ENCODE measurements at regions not wholly inside any gene's neighbourhood (a gene's known extent, or its start where the extent isn't known, plus 50 kb on each side); places are given as distances from the start of the nearest gene placed in this dataset.

DNA sequence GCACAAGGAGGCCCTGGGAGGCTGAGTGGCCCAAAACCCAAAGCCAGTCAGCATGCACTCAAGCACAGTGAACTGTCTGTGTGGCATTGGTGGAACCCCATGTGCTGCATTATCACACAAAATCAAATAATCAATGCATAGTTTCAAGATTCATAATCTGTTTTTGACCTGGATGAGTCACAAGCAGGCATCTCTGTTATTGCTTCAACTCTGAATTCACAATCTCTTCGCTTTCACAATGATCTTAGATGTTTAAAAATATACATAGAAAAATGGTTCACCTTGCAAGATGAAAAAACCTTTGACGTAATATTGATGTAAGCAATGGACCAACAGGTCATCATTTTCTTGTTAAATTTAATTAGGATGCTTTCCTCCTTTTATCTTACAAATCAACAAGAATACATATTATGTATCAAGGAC lies 455.4 kb downstream of the IRS2 start:
- TF ChIP-seq, protein P1, sequence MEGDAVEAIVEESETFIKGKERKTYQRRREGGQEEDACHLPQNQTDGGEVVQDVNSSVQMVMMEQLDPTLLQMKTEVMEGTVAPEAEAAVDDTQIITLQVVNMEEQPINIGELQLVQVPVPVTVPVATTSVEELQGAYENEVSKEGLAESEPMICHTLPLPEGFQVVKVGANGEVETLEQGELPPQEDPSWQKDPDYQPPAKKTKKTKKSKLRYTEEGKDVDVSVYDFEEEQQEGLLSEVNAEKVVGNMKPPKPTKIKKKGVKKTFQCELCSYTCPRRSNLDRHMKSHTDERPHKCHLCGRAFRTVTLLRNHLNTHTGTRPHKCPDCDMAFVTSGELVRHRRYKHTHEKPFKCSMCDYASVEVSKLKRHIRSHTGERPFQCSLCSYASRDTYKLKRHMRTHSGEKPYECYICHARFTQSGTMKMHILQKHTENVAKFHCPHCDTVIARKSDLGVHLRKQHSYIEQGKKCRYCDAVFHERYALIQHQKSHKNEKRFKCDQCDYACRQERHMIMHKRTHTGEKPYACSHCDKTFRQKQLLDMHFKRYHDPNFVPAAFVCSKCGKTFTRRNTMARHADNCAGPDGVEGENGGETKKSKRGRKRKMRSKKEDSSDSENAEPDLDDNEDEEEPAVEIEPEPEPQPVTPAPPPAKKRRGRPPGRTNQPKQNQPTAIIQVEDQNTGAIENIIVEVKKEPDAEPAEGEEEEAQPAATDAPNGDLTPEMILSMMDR (IDR thresholded peaks at IDR 0.05): no peak
- no peak for TF ChIP-seq POLR2A (IDR thresholded peaks at IDR 0.05)
- Histone ChIP-seq H3K27ac (no peak overlapping the region), H3K4me1 (no peaks in the 10 kb centered on the region), H3K4me3 (no peak overlapping the region), H3K27me3 (no peaks in the 10 kb centered on the region), H3K36me3 (replicated peaks in 1 of 2; ENCODE audit: insufficient read depth in 1 of 2, low read depth in 2 of 2) (no peaks in the 10 kb centered on the region), H3K9me3 (no peaks in the 10 kb centered on the region)
- intact Hi-C loops (cut with DNase I): no loop called here
- ATAC-seq: no peak
- WGBS, 2 donors: 81 to 82% methylated on average over 2 of the region's 2 CpGs
- no peak for DNase-seq

DNA sequence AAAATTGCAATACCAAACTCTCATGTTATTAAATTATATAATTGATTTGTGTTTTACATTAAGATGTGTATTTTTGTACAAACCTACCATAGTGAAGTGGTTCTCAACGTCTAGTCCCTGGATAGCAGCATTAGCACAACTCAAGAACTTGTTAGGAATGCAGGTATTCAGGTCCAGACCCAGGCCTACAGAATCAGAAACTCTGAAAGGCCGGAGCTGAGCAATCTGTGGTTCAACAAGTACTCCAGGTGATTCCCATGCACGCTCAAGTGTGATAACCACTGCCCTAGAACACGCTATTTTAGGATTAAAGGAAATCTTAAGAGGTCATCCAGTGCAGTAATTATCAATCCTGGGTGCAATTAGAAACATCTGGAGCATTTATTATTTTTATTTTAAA lies 456.3 kb downstream of the IRS2 start:
- DNase-seq (no peak), ATAC-seq (no peak)
- 44 to 53% methylated on average over 4 of the region's 4 CpGs for WGBS, 2 donors
- intact Hi-C loops (cut with DNase I): no loop called here
- no peak for TF ChIP-seq POLR2A (IDR thresholded peaks at IDR 0.05)
- TF ChIP-seq, protein P1 (IDR thresholded peaks at IDR 0.05): no peak
- no peak overlapping the region for H3K27ac ChIP-seq
- H3K9me3 ChIP-seq: no peaks in the 10 kb centered on the region
- no peaks in the 10 kb centered on the region for H3K36me3 ChIP-seq (replicated peaks in 1 of 2; ENCODE audit: insufficient read depth in 1 of 2, low read depth in 2 of 2)
- no peaks in the 10 kb centered on the region for H3K4me1 ChIP-seq
- H3K27me3 ChIP-seq: no peaks in the 10 kb centered on the region
- no peak overlapping the region for H3K4me3 ChIP-seq

DNA sequence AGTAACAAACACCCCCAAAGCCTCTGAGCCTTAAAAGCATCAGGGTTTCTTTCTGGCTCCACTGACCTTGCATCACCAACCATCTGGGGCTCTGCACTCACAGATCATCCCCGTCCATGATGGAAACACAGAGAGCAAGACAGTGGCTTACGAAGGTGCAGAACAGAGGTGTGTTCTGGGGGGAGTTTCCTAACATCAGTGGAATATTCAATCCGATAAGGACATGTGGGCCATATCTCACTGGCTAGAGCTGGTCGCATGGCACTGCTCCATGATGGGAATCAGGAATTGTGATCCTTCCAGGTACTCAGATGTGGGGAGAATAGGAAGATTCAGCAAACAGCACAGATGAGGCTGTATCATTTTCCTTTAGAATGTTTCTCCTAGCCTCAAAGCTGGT lies 457.2 kb downstream of the IRS2 start:
- Histone ChIP-seq H3K4me3 (no peak overlapping the region), H3K27me3 (no peaks in the 10 kb centered on the region), H3K9me3 (no peaks in the 10 kb centered on the region), H3K36me3 (replicated peaks in 1 of 2; ENCODE audit: insufficient read depth in 1 of 2, low read depth in 2 of 2) (no peaks in the 10 kb centered on the region), H3K27ac (no peak overlapping the region), H3K4me1 (no peaks in the 10 kb centered on the region)
- intact Hi-C loops (cut with DNase I): no loop called here
- TF ChIP-seq POLR2A (IDR thresholded peaks at IDR 0.05): no peak
- TF ChIP-seq, protein P1 (IDR thresholded peaks at IDR 0.05): no peak
- 71% methylated on average over 4 of the region's 4 CpGs for WGBS, 2 donors
- ATAC-seq: no peak
- DNase-seq: no peak

DNA sequence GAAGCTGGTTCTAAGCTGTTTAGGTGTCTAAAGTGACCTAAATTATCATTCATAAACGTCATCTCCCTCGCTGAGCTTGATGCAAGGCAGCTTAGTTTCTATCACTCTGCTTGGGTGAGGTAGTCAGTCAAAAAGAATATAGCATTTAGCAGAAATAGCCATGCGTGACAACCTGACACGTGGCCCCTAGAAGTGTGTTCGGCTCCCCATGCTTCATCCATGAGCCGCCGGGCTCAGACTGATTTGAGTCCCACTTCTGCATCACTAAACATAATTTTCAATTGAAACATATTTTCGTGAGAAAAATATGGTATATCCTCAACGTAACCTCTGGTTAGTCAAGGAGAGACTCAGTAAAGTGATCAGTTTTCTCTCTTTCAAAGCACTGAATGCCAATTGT lies 459.8 kb downstream of the IRS2 start:
- WGBS, 2 donors: 77 to 78% methylated on average over 9 of the region's 9 CpGs
- Histone ChIP-seq H3K36me3 (replicated peaks in 1 of 2; ENCODE audit: insufficient read depth in 1 of 2, low read depth in 2 of 2) (no peaks in the 10 kb centered on the region), H3K27ac (no peak overlapping the region), H3K4me1 (no peaks in the 10 kb centered on the region), H3K4me3 (no peak overlapping the region), H3K9me3 (no peaks in the 10 kb centered on the region), H3K27me3 (no peaks in the 10 kb centered on the region)
- ATAC-seq (no peak), DNase-seq (no peak)
- intact Hi-C loops (cut with DNase I): no loop called here
- TF ChIP-seq POLR2A (IDR thresholded peaks at IDR 0.05): no peak
- TF ChIP-seq, protein P1 (IDR thresholded peaks at IDR 0.05): no peak

DNA sequence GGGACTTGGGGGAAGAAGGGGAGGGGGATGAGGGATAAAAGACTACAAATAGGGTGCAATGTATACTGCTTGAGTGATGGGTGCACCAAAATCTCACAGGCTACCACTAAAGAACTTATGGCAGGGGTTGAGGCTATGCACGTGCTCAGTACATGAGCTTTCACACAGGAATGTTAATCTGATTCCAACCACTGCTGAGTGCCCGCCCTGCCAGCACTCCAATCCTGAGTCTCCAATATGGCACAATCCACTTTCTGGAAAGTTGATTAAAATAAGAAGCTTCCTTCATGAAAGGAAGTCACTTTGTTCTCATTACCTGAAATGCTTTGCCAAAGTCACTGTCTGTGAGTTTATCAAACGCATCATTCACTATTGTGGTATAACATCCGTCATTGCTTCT lies 463.0 kb downstream of the IRS2 start:
- DNase-seq: no peak
- TF ChIP-seq POLR2A (IDR thresholded peaks at IDR 0.05): no peak
- TF ChIP-seq, protein P1 (IDR thresholded peaks at IDR 0.05): no peak
- H3K4me1 ChIP-seq: no peaks in the 10 kb centered on the region
- no peak for ATAC-seq
- H3K9me3 ChIP-seq: no peaks in the 10 kb centered on the region
- intact Hi-C loops (cut with DNase I): no loop called here
- no peaks in the 10 kb centered on the region for H3K27me3 ChIP-seq
- H3K27ac ChIP-seq: no peak overlapping the region
- H3K4me3 ChIP-seq: no peak overlapping the region
- H3K36me3 ChIP-seq (replicated peaks in 1 of 2; ENCODE audit: insufficient read depth in 1 of 2, low read depth in 2 of 2): no peaks in the 10 kb centered on the region
- WGBS, 2 donors: 70 to 79% methylated on average over 4 of the region's 4 CpGs
